ENCODE measurements at regions not wholly inside any gene's neighbourhood (a gene's known extent, or its start where the extent isn't known, plus 50 kb on each side); places are given as distances from the start of the nearest gene placed in this dataset.

DNA sequence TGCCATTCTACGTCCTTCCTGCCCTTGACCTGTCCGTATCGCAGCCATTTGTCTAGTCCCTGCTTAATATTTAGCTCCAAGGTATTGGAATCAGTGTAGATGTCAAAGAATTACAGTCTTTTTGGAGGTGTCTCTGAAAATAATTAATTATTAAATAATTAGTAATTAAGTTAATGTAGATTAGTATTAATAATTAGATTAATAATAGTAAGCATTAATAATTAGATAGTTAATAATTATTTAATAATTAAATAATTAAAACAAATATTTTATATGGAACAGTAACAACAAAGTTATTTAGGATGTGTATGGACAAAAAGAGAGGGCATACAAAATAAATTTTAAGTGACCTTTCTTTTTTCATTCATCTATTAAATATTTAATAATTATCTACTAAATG is 639.6 kb downstream of the AACS start:
- H3K36me3 Mint-ChIP-seq (ENCODE audit: insufficient read depth, unreplicated experiment) = no peaks in the 10 kb centered on the region
- CTCF ChIA-PET = no interaction called here
- H3K9me3 Mint-ChIP-seq (ENCODE audit: low read depth, unreplicated experiment) = peaks cover 10% of the 10 kb centered on the region
- no peaks in the 10 kb centered on the region for H3K4me1 Mint-ChIP-seq (ENCODE audit: low read depth, unreplicated experiment)
- H3K27ac Mint-ChIP-seq (ENCODE audit: unreplicated experiment) = no peak overlapping the region
- no peak overlapping the region for H3K4me3 Mint-ChIP-seq (ENCODE audit: low read depth, unreplicated experiment)
- no peak for TF ChIP-seq CTCF (IDR thresholded peaks at IDR 0.05; ENCODE audit: unreplicated experiment)
- no TSS peak for BruUV-seq (replicated peaks)
- no peaks in the 10 kb centered on the region for H3K27me3 Mint-ChIP-seq (ENCODE audit: unreplicated experiment)
- DNase-seq = no peak
- intact Hi-C loops (cut with micrococcal nuclease; ENCODE audit: unreplicated experiment) = no loop called here

GRCh38 chr12:125720961-125721360 is 655.7 kb downstream of the AACS start:
- Mint-ChIP-seq H3K9me3 (ENCODE audit: low read depth, unreplicated experiment) (peaks cover 14% of the 10 kb centered on the region), H3K4me3 (ENCODE audit: low read depth, unreplicated experiment) (no peak overlapping the region), H3K36me3 (ENCODE audit: insufficient read depth, unreplicated experiment) (no peaks in the 10 kb centered on the region), H3K4me1 (ENCODE audit: low read depth, unreplicated experiment) (no peaks in the 10 kb centered on the region), H3K27ac (ENCODE audit: unreplicated experiment) (no peak overlapping the region), H3K27me3 (ENCODE audit: unreplicated experiment) (no peaks in the 10 kb centered on the region)
- DNase-seq = no peak
- BruUV-seq (replicated peaks) = no TSS peak
- TF ChIP-seq CTCF (IDR thresholded peaks at IDR 0.05; ENCODE audit: unreplicated experiment) = no peak
- intact Hi-C loops (cut with micrococcal nuclease; ENCODE audit: unreplicated experiment) = no loop called here
- CTCF ChIA-PET = no interaction called here

DNA sequence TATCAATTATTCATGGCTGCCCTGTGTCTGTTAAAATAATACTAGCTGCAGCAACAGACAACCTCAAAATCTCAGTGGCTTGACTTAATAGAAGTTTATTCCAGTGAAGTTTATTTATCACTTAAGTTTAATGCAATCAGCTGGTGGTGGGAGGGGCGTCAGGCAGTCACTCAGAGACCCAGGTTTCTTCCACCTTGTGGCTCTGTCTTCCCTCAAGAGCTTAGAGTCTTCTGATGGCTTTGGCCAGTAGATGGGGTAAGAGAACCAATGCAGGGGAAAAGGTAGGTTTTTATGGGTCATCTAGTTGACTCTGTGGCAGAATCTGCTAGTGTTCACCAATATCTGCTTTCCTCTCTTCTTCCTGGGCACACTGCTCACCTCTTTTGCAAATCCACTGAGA is 668.9 kb downstream of the AACS start:
- Mint-ChIP-seq H3K36me3 (ENCODE audit: insufficient read depth, unreplicated experiment) (no peaks in the 10 kb centered on the region), H3K27me3 (ENCODE audit: unreplicated experiment) (no peaks in the 10 kb centered on the region), H3K4me3 (ENCODE audit: low read depth, unreplicated experiment) (no peak overlapping the region), H3K4me1 (ENCODE audit: low read depth, unreplicated experiment) (no peaks in the 10 kb centered on the region), H3K9me3 (ENCODE audit: low read depth, unreplicated experiment) (peaks cover 7% of the 10 kb centered on the region), H3K27ac (ENCODE audit: unreplicated experiment) (no peak overlapping the region)
- CTCF ChIA-PET = interaction anchor here (0.7 kb wide), 1 partner anchor 521 kb away, joined by 3 read pairs; no protein-coding TSS in a partner anchor
- no peak for TF ChIP-seq CTCF (IDR thresholded peaks at IDR 0.05; ENCODE audit: unreplicated experiment)
- no peak for DNase-seq
- BruUV-seq (replicated peaks) = no TSS peak
- intact Hi-C loops (cut with micrococcal nuclease; ENCODE audit: unreplicated experiment) = no loop called here

- BruUV-seq (replicated peaks) = no TSS peak
- Mint-ChIP-seq H3K9me3 (ENCODE audit: low read depth, unreplicated experiment) (peaks cover 13% of the 10 kb centered on the region), H3K36me3 (ENCODE audit: insufficient read depth, unreplicated experiment) (no peaks in the 10 kb centered on the region), H3K4me3 (ENCODE audit: low read depth, unreplicated experiment) (no peak overlapping the region), H3K27me3 (ENCODE audit: unreplicated experiment) (no peaks in the 10 kb centered on the region), H3K27ac (ENCODE audit: unreplicated experiment) (no peak overlapping the region), H3K4me1 (ENCODE audit: low read depth, unreplicated experiment) (no peaks in the 10 kb centered on the region)
- no peak for DNase-seq
- CTCF ChIA-PET = no interaction called here
- intact Hi-C loops (cut with micrococcal nuclease; ENCODE audit: unreplicated experiment) = no loop called here
- no peak for TF ChIP-seq CTCF (IDR thresholded peaks at IDR 0.05; ENCODE audit: unreplicated experiment)
Observed at GRCh38 chr12:125738211-125738610, 673.0 kb downstream of the AACS start.

- CTCF ChIA-PET = no interaction called here
- no peak for TF ChIP-seq CTCF (IDR thresholded peaks at IDR 0.05; ENCODE audit: unreplicated experiment)
- DNase-seq = no peak
- Mint-ChIP-seq H3K4me3 (ENCODE audit: low read depth, unreplicated experiment) (no peak overlapping the region), H3K27ac (ENCODE audit: unreplicated experiment) (no peak overlapping the region), H3K27me3 (ENCODE audit: unreplicated experiment) (no peaks in the 10 kb centered on the region), H3K9me3 (ENCODE audit: low read depth, unreplicated experiment) (peaks cover 10% of the 10 kb centered on the region), H3K36me3 (ENCODE audit: insufficient read depth, unreplicated experiment) (no peaks in the 10 kb centered on the region), H3K4me1 (ENCODE audit: low read depth, unreplicated experiment) (no peaks in the 10 kb centered on the region)
- no TSS peak for BruUV-seq (replicated peaks)
- intact Hi-C loops (cut with micrococcal nuclease; ENCODE audit: unreplicated experiment) = no loop called here
Observed at GRCh38 chr12:125742413-125742812, 677.2 kb downstream of the AACS start.
